ENCODE measurements at regions not wholly inside any gene's neighbourhood (a gene's known extent, or its start where the extent isn't known, plus 50 kb on each side); places are given as distances from the start of the nearest gene placed in this dataset.

GRCh38 chr1:163442895-163443294 lies 121.1 kb downstream of the NUF2 start:
- TF ChIP-seq CTCF (IDR thresholded peaks at IDR 0.05; ENCODE audit: insufficient read depth, low read length), result no peak
- TF ChIP-seq POLR2AphosphoS5 (IDR thresholded peaks at IDR 0.05; ENCODE audit: low read depth), result no peak
- TF ChIP-seq SPI1 (IDR thresholded peaks at IDR 0.05; ENCODE audit: borderline replicate concordance, low read depth), result no peak
- no peak for TF ChIP-seq GABPA (IDR thresholded peaks at IDR 0.05; ENCODE audit: low read depth)
- TF ChIP-seq REST (IDR thresholded peaks at IDR 0.05; ENCODE audit: insufficient replicate concordance, low read depth), result no peak

Measured in HL-60 (cell line).